H1 (cell line): ENCODE measurements at regions not wholly inside any gene's neighbourhood (a gene's known extent, or its start where the extent isn't known, plus 50 kb on each side); places are given as distances from the start of the nearest gene placed in this dataset.

Experiments
- CHD2 ChIP-seq: IDR thresholded peaks from 2 replicates; pipeline ENCODE4 v1.6.1; 2012; ENCODE audit warnings: low read length, improper control_type of control experiment
- CHD7 ChIP-seq: fragments of 300-600 bp; sonication (generic); IDR thresholded peaks from 2 replicates; pipeline ENCODE4 v1.7.1; 2012; ENCODE audit warnings: low read length, moderate library complexity, mild to moderate bottlenecking, inconsistent platforms; ENCODE audit not compliant: insufficient replicate concordance
- RXRA ChIP-seq: IDR thresholded peaks from 2 replicates; pipeline ENCODE4 v1.6.1; 2011; ENCODE audit warnings: low read depth, mild to moderate bottlenecking, low read length, moderate library complexity; ENCODE audit not compliant: insufficient read depth

DNA sequence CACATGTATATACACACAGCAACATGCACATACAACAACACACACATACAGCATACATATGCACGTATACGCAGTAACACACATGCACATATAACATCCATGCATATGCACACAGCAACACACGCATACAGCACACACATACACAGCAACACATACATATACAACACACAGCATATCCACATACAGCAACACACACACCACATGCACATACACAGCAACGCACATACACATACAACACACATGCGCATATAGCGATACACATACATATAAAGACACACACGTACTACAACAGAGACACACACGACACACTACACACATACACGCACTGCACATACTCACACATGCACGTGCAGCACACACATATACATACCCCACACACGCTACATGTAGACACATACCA lies 187.8 kb downstream of the GLI2 start (continued):
- TF ChIP-seq CHD7 (no peak), CHD2 (no peak), RXRA (no peak)
